ENCODE measurements at regions not wholly inside any gene's neighbourhood (a gene's known extent, or its start where the extent isn't known, plus 50 kb on each side); places are given as distances from the start of the nearest gene placed in this dataset.
"Not testable (repeated sequence)": the region's sequence is repeated elsewhere in the genome, so short reads cannot be mapped to it uniquely, and the experiment has no call there.

DNA sequence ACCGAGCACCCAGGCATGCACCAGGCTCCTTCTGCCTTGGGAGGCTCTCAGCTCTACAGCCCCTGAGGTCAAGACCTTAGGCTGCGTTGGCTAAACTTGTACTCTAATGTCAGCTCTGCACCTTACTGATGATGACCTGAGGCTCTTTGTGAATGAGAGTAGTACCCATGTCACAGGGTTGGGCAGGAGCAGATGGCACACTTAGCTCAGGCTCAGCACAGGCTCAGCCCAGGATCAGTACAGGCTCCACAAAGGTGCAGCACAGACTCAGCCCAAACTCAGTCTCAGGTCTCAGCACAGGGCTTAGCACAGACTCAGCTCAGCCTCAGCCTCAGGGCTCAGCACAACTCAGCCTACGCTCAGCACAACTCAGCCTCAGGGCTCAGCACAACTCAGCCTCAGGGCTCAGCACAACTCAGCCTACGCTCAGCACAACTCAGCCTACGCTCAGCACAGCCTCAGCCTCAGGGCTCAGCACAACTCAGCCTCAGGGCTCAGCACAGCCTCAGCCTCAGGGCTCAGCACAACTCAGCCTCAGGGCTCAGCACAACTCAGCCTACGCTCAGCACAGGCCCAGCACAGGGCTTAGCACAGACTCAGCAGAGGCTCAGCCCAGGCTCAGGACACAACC lies 128.1 kb downstream of the LIMS4 start:
- H3K27ac Mint-ChIP-seq, H3K4me1 Mint-ChIP-seq, H3K4me3 Mint-ChIP-seq, ATAC-seq, H3K9me3 Mint-ChIP-seq, H3K27me3 Mint-ChIP-seq, DNase-seq: not testable (repeated sequence)

DNA sequence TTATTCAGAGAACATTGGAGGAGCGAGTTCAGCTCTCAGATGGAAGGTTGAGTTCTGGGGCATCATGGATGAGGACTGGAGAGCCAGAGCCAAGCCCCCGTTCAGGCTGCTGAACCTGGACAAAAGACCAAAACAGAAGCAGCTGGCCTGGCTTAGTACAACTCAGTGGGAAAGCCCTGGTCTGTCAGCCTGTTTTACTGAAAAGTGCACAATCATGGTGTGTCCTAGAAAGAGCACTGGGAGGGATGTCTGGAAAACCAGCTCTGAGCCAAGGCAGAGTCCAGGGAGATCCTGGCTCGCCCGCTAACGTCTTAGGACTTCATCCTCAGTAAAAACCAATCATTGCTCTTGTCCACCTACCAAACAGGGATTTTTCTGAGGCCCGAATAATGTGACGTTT lies 129.7 kb upstream of the MTLN start:
- not testable (repeated sequence) for ATAC-seq, H3K4me1 Mint-ChIP-seq, DNase-seq, H3K9me3 Mint-ChIP-seq, H3K27me3 Mint-ChIP-seq, H3K27ac Mint-ChIP-seq, H3K4me3 Mint-ChIP-seq

DNA sequence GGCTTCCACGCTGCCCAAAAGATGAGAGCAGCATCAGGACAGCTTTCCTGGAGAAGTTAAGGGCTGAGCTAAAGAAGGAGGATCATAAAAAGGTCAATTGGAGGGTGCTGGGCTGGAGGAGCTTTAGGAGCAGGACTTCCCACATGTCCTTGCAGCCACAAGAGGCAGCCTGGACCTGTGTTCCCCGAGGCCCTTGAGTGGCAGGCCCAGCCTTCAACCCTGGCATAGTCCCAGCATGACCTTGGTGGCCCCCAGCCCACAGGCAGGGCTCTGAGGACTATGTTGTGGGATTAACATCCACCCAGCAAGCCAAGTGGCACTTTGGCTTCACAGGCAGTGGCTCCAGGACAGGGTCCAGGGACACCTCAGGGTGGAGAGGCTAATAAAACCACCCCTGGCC lies 126.8 kb upstream of the MTLN start:
- not testable (repeated sequence) for H3K27me3 Mint-ChIP-seq, H3K27ac Mint-ChIP-seq, H3K4me1 Mint-ChIP-seq, H3K4me3 Mint-ChIP-seq, DNase-seq, ATAC-seq, H3K9me3 Mint-ChIP-seq

DNA sequence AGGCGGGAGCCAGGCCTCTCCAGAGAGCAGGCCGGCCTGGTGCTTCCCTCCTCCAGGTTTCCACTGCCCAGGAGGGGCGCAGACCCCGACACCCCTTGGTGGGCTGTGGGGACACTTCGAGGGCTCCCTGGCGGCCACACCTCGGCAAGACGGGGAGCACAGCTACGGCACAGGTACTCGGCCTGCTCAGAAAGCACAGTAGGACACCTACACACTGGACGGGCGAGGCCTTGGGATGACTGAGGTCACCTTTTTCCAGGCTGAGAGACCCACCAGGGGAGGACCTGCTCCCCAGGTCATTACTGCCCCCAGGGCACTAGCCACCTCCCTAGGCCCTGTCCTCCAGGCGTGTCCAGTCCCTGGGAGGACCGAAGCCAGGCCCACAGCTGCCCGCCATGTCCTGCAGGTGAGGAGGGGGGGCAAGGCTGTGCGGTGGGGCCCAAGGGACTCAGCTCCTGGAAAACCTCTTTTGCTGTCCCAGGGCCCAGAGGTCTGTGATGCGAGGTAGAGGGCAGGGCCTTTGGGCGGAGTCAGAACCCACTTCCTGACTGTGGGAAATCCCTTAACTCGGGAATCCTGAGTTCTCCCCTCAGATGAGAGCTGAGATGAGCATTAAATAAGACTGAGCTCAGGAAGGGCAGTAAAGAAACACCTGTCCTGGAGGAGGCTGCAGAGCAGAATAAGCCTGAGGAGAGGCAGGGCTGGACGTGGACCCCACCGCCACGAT lies 126.1 kb upstream of the MTLN start:
- not testable (repeated sequence) for H3K4me1 Mint-ChIP-seq, H3K27ac Mint-ChIP-seq, ATAC-seq, H3K9me3 Mint-ChIP-seq, H3K4me3 Mint-ChIP-seq, H3K27me3 Mint-ChIP-seq, DNase-seq

DNA sequence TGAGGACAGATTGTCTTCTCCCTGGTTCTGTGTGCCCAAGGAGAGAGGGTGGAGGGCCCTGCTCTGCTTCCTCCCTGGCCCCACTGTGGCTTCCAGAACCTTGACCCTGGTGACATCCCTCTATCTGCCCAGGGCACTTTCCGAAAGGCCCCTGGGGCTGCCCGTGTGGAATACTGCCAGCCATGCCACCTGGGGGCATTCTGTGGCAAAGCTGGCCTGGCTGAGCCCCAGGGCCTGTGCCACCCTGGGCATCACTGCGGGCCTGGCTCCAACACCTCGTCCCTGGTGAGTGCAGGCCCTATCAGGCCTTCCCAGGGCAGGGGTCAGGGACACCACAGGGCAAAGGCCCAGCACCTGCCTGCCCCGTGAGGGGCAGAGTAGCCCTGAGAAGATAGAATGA lies 123.7 kb upstream of the MTLN start:
- not testable (repeated sequence) for H3K4me3 Mint-ChIP-seq, DNase-seq, ATAC-seq, H3K9me3 Mint-ChIP-seq, H3K4me1 Mint-ChIP-seq, H3K27ac Mint-ChIP-seq, H3K27me3 Mint-ChIP-seq

DNA sequence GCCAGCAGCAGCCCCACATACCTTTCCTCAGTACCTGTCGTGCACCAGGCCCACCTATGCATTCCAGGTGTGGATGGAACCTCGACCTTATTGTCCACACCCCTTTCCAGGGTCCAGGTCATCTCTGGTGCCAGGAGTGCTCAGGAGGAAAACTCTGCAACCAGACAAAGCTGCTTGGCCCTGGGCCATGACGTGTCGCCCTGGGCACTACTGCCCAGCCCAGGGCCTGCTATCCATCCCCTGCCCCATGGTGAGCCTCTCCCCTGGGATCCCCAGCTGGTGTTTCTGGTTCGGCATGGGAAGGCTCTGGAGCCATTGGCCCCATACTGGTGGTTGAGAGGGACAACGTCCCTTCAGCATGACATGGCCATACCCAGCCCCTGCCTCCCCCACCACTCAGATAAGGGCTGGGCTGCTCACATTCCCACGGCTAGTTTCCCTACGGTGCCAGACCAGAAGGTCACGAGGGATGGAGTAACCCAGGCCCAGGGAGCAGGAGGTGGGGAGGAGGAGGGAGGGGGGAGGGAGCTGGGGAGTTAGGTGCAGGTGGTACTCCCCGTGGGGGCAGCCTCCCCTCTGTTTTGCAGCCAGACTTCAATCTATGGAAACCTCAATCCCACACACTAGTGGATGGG lies 123.2 kb upstream of the MTLN start:
- ATAC-seq, DNase-seq, H3K27me3 Mint-ChIP-seq, H3K4me3 Mint-ChIP-seq, H3K4me1 Mint-ChIP-seq, H3K27ac Mint-ChIP-seq, H3K9me3 Mint-ChIP-seq: not testable (repeated sequence)

DNA sequence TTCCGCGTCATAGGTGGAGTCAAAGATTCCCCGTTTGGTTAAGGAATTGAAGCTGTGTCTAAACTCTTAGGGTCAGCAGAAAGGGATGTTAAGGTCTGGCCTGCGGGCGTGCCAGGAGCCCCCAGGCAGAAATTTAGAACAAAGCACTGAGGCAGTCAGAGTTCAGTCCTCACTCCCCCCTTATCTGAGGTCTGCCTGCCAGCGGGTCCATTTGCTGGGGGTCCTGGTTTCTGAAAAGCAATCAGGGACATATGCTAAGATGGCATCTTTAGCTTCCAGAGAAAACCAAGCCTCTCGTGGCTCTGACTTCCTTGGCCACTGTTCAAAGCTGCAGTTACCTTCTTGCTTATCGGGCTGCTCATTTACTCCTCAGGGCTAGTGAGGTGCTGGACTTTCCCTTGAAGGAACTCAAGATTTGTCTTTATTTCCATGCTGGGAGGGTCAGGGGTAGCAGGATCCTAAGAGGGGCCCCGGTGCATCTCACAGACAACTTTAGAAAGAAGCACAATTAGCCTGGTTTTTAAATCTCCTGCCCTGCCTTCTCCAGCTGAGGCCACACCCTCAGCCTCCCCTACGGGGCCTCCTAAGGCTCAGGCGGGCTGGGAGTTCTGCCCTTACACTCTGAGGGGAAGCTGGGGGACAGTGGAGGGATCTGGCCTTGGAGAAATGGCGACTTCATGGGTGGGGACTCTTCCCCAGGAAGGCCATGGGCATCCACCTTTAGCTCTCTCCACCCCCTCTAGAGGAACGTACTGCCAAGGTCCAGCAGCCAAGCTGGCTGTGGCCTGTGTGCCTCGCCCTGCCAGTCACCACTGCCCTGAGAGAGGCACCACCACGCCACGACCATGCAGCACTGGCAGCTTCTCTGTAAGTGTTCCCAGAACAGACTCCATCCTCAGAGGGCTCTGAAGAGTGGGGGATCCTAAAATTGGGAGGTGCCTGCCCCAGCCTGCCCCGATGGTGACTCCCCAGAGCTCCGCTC lies 121.1 kb upstream of the MTLN start:
- H3K27ac Mint-ChIP-seq, H3K4me1 Mint-ChIP-seq, DNase-seq, ATAC-seq, H3K4me3 Mint-ChIP-seq, H3K9me3 Mint-ChIP-seq, H3K27me3 Mint-ChIP-seq: not testable (repeated sequence)

DNA sequence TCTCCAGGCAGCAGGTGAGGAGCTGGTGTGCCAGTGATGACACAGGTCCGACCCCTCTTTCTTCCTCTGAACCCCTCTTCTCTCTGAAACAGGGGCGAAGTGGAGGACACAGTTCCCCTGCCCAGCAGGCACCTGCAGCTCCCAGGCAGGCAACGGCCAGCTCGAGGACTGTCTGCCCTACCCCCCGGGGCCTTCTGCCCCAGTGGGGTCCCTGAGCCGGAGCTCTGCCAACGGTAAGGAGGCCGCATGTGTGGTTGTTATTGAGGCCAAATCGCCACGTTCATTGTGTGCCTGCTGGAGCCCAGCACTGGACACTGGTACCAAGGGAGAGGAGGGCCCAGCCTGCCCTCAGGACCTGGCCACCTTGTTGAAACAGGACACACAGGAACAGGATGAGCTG lies 119.3 kb upstream of the MTLN start:
- not testable (repeated sequence) for H3K27me3 Mint-ChIP-seq, H3K4me1 Mint-ChIP-seq, H3K9me3 Mint-ChIP-seq, ATAC-seq, H3K4me3 Mint-ChIP-seq, H3K27ac Mint-ChIP-seq, DNase-seq

DNA sequence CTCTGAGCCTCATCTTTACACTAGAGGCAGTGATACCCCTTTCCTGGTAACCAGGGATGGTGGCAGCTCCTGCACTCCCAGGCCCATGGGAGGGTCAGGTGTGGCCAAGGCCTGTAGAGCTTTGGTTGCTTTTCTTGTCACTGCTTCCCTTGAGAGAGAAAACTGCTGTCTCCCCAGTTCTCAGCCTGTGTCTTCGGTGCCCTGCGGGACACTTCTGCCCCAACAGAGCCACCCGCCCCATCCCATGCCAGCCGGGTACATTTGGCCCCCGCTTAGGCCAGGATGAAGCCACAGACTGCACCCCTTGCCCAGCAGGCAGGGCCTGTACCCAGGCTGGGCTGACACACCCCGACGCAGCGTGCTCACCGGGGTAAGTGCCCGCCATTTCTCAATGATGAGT lies 117.4 kb upstream of the MTLN start:
- H3K4me3 Mint-ChIP-seq, DNase-seq, H3K27me3 Mint-ChIP-seq: not testable (repeated sequence)

DNA sequence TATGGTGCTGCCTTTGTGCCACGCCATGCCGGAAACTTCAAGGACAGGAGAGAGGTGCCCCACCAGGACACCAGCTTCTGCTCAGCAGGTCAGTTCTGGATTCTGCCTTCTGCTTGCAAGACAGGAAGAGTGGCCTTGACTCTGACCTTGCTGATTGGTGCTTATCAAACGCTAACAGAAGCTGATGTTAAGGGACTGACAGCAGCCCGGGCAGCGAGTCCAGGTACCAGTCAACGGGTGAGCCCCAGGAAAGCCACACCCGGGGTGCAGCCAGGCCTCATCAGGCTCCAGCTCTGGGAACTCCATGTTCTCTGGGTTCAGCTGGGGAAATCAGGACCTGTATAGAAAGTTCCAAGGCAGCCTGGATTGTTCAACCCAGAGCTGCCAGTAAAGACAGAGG lies 116.8 kb upstream of the MTLN start:
- H3K9me3 Mint-ChIP-seq, DNase-seq, H3K27ac Mint-ChIP-seq, H3K27me3 Mint-ChIP-seq, H3K4me3 Mint-ChIP-seq, H3K4me1 Mint-ChIP-seq, ATAC-seq: not testable (repeated sequence)

More for the DNA sequence above, 117.4 kb upstream of the MTLN start:
- H3K9me3 Mint-ChIP-seq, ATAC-seq, H3K27ac Mint-ChIP-seq, H3K4me1 Mint-ChIP-seq: not testable (repeated sequence)

DNA sequence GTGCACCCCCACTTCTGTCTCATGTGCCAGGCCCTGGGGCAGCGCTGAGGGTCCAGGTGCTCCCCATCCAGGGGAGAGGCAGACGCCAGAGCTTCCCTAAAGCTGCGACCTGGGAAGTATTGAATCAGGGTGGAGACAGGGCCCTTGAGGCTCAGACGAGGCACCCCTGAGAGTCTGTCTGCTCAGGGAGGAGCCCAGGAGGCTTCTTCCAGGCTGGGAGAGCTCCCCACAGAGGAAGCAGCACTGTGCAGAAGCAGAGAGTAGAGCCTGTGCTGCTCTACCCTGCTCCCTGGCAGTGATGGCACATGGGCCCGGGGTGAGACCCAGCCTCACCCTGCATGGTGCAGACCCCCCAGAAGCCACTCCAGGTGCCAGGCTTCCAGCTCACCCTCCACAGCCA lies 116.3 kb upstream of the MTLN start:
- H3K27me3 Mint-ChIP-seq, H3K27ac Mint-ChIP-seq, H3K4me1 Mint-ChIP-seq, H3K9me3 Mint-ChIP-seq, DNase-seq, H3K4me3 Mint-ChIP-seq: not testable (repeated sequence)
- ATAC-seq = peak; percentile 27

DNA sequence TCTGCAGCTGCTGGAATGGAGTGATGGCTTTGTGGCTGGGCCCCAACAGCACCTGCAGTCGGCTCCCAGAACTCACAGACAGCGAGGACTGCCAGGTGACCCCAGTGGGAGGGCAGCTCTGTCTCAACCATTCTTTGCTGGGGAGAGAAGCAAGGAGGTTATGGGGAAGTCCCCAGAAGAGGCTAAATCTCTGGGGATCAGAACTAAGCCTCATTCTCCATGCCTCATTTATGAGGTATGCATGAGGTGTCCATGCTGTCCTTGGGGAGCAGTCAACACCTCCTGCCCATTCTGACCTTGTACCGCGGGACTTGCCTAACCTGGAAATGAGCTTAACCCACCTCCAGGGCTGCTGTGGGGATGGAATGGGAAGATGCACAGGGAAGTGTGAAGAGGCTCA lies 111.5 kb upstream of the MTLN start:
- not testable (repeated sequence) for H3K4me1 Mint-ChIP-seq, H3K4me3 Mint-ChIP-seq, H3K27me3 Mint-ChIP-seq, ATAC-seq, DNase-seq, H3K27ac Mint-ChIP-seq, H3K9me3 Mint-ChIP-seq

DNA sequence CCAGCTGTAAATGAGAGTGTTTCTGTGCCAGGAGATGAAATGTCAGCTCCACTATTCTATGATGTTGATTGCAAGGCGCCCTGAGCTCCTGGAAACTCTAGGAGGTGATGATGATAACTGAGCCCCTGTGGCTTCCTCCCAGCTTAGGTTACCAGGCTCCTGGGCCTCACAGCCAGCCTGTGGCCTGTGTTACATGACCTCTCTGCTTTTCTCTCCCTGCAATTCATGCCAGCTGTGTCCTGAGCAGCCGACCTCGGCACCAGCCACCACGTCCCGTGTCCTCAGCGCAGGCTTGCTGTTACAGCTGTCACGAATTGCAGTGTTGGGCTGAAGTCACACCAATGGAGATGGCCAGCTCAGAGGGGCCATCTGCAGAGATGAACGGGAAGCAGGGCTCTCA lies 110.2 kb upstream of the MTLN start:
- H3K9me3 Mint-ChIP-seq, H3K4me1 Mint-ChIP-seq, H3K27ac Mint-ChIP-seq, H3K4me3 Mint-ChIP-seq, DNase-seq, ATAC-seq, H3K27me3 Mint-ChIP-seq: not testable (repeated sequence)

DNA sequence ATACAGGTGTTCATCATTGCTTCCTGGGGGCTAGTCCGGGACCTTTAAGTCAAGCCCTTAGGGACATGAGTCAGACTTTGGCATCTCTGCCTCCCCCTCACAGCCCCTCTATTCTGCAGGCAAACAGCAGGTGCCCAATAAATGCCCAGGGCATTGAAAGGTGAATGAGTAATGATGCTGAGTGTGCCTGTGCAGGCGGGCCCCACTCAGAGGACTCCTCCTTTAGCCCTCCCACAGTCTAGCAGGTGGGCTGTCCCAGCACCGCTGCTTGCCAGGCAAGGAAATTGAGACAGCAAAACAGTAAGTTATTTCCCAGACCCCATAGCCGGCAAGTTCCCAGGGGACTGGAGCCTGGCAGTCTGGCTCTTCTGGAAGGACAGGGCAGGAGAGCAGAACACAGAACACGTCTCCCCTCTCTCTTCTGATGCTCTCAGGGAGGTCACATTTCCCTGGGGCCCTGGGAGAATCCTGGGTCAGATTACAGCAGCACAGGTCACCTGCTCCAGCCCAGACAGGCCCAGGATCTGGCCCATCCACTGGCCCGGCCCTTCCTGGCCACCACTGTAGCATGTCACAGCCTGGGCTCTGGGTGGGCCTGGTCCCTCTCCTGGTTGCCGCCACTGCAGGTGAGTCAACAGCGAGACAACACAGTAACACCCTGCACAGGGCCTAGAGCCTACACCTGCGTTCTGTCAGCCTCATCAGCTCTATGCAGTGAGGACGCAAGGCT lies 108.7 kb upstream of the MTLN start:
- DNase-seq, H3K4me3 Mint-ChIP-seq, H3K4me1 Mint-ChIP-seq, H3K27me3 Mint-ChIP-seq, H3K9me3 Mint-ChIP-seq, H3K27ac Mint-ChIP-seq, ATAC-seq: not testable (repeated sequence)

DNA sequence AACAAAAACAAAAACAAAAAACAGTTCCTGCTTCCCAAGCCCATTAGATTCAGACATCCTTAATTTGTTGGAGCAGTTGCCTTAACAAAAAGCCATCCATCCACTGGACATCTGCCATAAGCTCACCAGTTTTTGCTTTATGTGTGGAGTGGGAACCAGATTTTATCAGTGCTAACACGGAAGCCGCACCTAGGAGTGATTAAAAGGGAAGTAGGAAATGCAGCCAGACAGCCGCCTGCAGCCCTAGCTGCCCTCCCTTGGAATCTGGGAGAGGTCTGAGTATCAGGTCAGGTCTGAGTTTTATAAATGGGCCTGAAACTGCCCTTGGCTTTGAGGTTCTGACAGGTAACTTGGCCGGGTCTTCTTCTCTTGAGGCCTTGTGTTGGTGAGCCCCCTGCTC lies 106.6 kb upstream of the MTLN start:
- H3K27ac Mint-ChIP-seq, H3K27me3 Mint-ChIP-seq, H3K9me3 Mint-ChIP-seq, DNase-seq, H3K4me1 Mint-ChIP-seq, H3K4me3 Mint-ChIP-seq, ATAC-seq: not testable (repeated sequence)
